Activated naive CD4-positive, alpha-beta T cell (primary cell): ENCODE measurements at regions not wholly inside any gene's neighbourhood (a gene's known extent, or its start where the extent isn't known, plus 50 kb on each side); places are given as distances from the start of the nearest gene placed in this dataset.
"Not testable (repeated sequence)": the region's sequence is repeated elsewhere in the genome, so short reads cannot be mapped to it uniquely, and the experiment has no call there.

ENCODE experiments used
- DNase-seq, 4 experiments: peaks; one replicate each; lab custom pipeline; 2025; lab: John Stamatoyannopoulos, UW

- not testable (repeated sequence) for DNase-seq
Measured at GRCh38 chr3:8356066-8356465, 145.6 kb upstream of the LMCD1 start.

- DNase-seq: no peak
Measured at GRCh38 chr3:8357859-8358258, 143.8 kb upstream of the LMCD1 start.

DNA sequence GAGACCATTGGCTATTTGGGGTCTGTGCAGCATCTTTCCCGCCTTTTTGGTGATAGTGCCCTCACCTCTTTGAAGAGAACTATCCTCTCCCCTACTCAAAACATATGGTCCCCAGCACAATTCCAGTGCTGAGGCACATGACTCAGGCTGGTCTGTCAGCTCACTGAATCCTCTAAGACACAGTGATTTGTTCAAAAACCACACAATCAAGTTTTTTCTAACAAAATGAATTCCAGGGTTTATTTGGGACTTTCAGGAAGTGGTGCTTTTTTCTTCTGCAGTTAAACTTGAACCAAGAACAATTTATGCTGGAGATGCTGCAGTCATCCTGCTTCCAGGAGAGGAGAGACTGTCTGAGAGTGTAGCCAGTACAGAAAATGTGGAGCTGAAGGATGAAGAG lies 142.5 kb upstream of the LMCD1 start:
- DNase-seq: no peak

DNA sequence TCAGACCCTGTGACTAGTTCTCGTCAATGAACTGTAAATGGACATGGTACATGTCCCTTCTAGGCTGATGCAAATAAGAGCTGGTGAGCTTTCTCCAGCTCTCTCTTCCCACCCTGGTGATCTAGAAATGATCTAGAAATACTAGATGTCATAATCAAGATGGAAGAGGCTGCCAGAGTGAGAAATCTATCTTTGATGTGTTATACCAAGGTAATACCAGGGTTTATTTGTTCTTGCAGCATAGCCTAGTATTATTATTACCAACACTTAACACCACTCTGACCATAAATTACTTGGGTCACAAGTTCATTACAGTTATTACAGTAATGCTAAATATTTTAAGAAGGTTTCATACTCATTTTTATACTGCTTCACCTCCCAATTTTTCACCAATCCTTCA lies 138.4 kb upstream of the LMCD1 start:
- no peak for DNase-seq

DNA sequence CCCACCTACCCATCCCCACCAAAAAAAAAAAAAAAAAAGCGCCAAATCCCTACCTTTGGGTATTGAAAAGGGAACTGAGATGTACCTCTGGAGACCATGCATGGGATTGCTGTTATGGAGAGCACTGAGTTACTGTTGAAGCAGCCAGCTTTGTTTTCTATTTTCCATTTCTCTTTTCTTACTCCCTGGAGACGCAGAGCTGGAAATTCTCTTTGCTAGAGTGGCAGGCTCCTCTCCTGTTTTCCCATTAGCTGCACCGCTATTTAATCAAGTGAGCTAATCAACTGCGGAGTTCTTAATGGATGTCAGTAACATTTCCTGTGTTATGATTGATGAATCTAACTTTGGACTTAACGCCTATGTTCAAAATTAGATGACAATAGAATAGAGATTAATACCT lies 136.1 kb upstream of the LMCD1 start:
- no peak for DNase-seq

DNA sequence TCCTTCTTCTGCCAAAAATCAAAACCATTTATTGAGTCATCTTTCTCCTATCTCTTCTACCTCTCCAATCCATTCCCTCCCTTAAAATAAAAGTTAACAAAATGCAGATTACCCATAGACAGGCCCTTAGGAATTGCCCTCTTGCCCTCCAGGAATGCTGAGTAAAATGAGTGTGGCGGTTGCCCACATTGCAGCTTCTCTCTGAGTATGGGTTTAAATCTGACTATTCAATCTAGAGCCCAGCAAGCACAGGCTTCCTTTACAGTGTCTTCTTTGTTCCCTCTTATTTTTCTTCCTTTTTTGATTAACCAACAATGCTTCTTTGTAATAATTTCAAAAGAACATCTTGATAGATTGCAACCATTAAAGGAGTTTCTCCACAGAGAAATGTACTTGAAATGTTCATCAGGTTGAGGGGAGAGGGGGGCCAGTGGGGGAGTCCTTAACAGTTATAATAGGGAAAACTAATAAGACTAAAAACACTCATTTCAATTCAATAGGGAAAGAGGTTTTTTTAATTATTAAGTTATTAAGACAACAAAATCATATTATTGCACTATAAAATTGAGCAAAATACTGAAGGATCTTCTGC lies 135.3 kb upstream of the LMCD1 start:
- no peak for DNase-seq

DNA sequence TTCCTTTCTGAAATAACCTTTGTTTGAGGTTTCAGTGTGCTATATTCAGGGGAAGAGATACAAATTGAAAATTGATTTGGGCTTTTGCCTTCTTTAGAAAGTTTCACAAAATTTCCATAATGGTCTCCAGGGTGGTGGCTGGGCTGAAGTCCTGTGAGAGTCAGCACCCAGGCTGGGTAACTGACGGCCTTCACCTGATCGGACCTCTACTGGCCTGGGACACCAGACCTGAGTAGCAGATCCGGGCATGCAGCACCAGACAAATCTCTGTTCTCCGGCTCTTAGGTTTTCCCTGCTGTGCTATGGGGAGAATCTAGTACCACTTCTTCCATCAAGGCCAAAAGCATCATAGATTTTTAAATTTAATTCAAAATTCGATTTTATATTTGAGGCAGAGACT lies 133.0 kb upstream of the LMCD1 start:
- DNase-seq: no peak

DNA sequence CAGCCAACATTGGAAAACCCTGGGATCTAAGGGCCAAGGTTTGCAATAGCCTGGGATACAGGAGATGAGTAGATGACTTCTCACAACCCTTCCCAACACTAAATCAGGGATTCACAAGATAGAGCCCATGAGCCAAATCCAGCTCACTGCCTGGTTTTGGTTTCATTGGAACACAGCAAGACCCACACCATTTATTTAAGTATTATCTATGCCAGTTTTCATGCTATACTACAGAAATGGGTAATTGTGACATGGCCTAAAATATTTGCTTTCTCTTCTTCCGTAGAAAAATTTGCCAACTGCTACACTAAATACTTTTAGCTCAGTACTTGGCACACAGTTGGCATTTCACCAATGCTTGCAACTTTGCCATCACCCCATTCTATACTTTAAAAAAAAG lies 132.0 kb upstream of the LMCD1 start:
- DNase-seq: no peak

GRCh38 chr3:8371085-8371551 lies 130.5 kb upstream of the LMCD1 start:
- DNase-seq: no peak

DNA sequence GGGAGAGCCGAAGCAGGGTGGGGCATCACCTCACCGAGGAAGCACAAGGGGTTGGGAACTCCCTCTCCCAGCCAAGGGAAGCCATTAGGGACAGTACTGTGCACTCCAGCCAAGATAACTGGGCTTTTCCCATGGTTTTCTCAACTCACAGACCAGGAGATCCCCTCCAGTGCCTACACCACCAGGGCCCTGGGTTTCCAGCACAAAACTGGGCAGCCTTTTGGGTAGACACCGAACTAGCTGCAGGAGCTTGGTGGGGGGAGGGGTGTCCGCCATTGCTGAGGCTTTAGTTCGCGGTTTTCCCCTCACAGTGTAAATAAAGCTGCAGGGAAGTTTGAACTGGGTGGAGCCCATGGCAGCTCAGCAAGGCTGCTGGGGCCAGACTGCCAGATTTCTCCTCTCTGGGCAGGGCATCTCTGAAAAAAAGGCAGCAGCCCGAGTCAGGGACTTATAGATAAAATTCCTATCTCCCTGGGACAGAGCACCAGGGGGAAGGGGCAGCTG lies 129.6 kb upstream of the LMCD1 start:
- no peak for DNase-seq

- DNase-seq: no peak
Measured at GRCh38 chr3:8380904-8381704, 120.5 kb upstream of the LMCD1 start.

GRCh38 chr3:8385848-8386620 lies 115.6 kb upstream of the LMCD1 start:
- DNase-seq: no peak

GRCh38 chr3:8387571-8387970 lies 114.1 kb upstream of the LMCD1 start:
- DNase-seq: no peak

- DNase-seq: no peak
Measured at GRCh38 chr3:8399686-8400085, 101.9 kb upstream of the LMCD1 start.

DNA sequence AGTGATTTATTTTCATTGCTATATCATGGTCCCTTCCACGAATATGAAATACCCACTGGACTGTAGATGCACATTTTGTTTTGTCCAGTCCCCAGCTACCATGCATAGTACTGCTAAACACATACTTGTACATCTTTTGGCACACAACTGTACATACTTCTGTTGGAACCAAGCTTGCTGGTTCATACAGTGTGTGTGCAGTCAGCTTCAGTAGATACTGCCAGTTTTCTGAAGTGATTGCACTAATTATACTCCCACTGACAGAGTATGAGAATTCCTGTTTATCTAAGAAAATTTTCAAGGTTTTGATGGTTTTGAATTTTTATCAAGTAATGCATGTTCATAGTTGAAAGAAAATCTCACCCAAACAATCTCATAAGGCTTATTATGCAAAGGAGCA lies 100.7 kb upstream of the LMCD1 start:
- no peak for DNase-seq

DNA sequence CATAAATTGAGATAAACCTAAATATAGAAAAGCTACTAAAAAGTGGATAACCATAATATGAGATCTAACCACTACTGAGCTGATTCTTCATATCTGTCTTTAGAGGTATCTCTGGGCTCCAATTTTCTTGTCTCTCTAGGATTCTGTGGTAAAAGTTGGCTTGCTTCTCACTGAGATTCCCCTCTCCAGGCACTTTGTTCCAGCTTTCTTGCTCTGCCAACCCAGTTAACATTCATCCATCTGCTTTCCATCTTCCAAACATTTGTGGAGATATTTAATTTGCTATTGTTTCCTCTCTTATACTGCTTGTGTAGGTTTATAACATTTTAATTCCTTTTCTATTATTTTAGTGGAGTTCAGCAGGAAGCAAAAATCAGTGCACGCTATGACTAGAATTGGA lies 97.6 kb upstream of the LMCD1 start:
- no peak for DNase-seq

DNA sequence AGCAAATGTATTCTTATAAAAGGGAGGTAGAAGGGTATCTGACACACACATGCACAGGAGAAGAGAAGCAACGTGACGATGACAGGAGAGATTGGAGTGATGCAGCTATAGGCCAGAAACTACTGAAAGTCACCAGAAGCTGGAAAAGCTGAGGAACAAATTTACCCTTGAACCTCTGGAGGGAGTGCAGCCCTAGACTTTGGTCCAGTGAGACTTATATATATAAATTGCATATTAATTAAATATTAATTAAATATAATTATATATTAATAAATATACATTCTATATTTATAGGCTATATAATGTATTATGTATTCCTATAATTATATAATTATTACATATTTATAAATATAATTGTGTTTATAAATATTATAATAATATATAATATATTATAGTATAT lies 96.5 kb upstream of the LMCD1 start:
- DNase-seq: no peak

DNA sequence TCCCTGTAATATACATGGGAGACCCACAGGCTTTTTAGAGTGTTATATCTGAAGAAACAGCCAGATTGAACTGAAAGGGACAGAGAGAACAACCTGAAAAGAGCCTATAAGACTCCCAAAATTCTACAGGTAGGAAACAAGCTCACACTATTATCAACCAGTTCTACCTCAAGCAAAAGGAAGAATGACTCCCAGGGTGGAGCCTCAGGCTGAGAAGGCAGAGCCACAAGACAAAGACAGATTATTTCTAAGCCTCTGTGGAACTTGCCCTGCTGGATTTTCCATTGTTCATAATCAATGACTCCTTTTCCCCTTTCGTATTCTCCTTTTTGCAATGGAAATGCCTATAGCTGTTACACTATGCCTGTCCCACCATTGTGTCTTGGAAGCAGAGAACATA lies 95.1 kb upstream of the LMCD1 start:
- no peak for DNase-seq

DNA sequence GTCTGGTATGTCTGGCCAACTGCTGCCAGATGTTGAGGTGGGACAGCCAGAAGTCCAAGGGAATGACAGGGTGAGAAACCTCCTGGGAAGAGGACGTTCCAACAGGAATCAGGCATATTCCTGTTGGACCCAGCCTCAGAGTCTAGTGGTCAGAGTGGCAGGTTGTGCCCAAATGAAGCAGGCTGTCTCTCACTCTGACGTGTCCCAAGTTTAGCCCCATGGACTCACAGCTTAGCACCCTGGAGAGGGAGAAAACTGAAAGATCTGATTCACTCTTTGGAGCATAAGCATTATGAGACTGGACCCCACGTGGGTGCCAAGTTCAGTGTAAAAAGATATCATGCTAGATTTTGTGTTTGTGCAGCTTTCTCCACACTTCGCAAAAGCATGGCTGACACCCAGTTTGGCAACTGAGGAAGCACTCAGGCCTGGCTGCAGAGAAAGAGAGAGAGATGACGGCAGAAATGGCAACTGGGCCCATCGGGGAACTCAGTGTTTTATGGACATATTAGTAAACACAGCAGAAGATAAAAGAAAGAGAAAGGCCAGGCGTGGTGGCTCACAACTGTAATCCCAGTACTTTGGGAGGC lies 88.2 kb upstream of the LMCD1 start:
- DNase-seq: no peak

- DNase-seq: no peak
Measured at GRCh38 chr3:8416965-8417364, 84.7 kb upstream of the LMCD1 start.

DNA sequence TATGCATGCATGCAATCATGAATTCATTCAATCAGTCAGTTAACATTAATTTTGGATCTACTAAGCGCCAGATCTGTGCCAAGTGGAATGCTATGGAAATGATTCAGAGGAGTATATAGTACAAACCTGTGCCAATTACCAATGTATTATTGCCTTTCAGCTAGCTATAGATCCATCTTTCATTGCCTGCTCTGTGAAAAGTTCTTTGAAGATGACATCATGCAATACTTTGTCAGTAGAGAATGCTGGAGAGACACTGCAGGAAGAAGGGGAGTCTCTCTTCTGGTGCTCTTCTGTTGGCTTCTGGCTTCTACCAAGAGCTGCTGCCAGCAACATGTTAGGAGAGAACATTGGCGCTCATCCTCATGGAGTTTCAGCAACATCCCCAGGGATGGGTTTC lies 81.0 kb upstream of the LMCD1 start:
- no peak for DNase-seq

GRCh38 chr3:8421267-8421666 lies 80.4 kb upstream of the LMCD1 start:
- no peak for DNase-seq

DNA sequence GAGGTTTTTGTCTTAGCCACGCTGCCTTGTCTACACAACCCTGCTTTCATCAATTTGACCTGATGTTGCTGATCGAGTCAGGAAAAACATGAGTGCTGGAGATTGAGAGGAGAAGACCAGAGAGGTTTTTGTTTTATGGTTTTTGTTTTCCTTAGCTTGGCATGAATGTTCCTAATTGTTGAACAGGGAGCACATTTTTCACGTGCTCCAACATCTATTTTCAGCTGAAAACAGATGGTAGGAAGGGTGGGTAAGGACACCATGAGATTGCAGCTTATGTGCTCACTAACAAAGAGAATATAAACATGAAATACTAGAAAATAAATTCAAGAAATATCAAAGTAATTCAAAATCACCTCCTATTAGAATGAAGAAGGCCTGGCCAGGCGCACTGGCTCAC lies 79.9 kb upstream of the LMCD1 start:
- DNase-seq: no peak
